SU-DHL-6 (cell line): ENCODE measurements at regions not wholly inside any gene's neighbourhood (a gene's known extent, or its start where the extent isn't known, plus 50 kb on each side); places are given as distances from the start of the nearest gene placed in this dataset.

Experiments used
- H2AFZ ChIP-seq: fragments of 200-600 bp; sonication (generic); 2 replicates; pipeline ENCODE4 v1.6.1; 2014; ENCODE audit warnings: low read depth, mild to moderate bottlenecking, moderate library complexity, mixed read lengths, antibody characterized with exemption, low read length; ENCODE audit not compliant: severe bottlenecking
- H3F3A ChIP-seq: fragments of 200-600 bp; shearing (Covaris generic); 2 replicates; pipeline ENCODE4 v1.6.0; 2016; ENCODE audit warnings: antibody characterized with exemption, mild to moderate bottlenecking; ENCODE audit not compliant: insufficient read depth
- H3K27ac ChIP-seq: fragments of 200-600 bp; sonication (generic); 2 replicates; pipeline ENCODE4 v1.5.1; 2016; ENCODE audit warnings: low read depth, mild to moderate bottlenecking, low read length, moderate library complexity, mixed read lengths
- H3K27me3 ChIP-seq: fragments of 200-600 bp; sonication (generic), shearing (Covaris generic); 2 replicates; pipeline ENCODE4 v1.6.0; 2014; ENCODE audit warnings: mild to moderate bottlenecking, low read length
- H3K36me3 ChIP-seq: fragments of 200-600 bp; sonication (generic); 2 replicates; pipeline ENCODE4 v1.6.1; 2014; ENCODE audit warnings: mild to moderate bottlenecking, low read length, mixed read lengths
- H3K4me2 ChIP-seq: fragments of 300-600, 200-600 bp; shearing (Covaris generic), sonication (generic); 2 replicates; pipeline ENCODE4 v1.6.0; 2014; ENCODE audit warnings: low read length, low read depth, mild to moderate bottlenecking; ENCODE audit not compliant: poor library complexity, severe bottlenecking
- H3K4me3 ChIP-seq: fragments of 200-600 bp; sonication (generic); 2 replicates; pipeline ENCODE4 v1.5.1; 2014; ENCODE audit warnings: antibody characterized with exemption, low read length, mild to moderate bottlenecking, mixed read lengths; ENCODE audit not compliant: insufficient read depth, poor library complexity, severe bottlenecking
- H3K79me2 ChIP-seq: fragments of 200-600 bp; sonication (generic); 2 replicates; pipeline ENCODE4 v1.6.1; 2014; ENCODE audit warnings: mild to moderate bottlenecking, low read length, moderate library complexity; ENCODE audit not compliant: insufficient read depth
- H3K9ac ChIP-seq: fragments of 200-600 bp; sonication (generic); 2 replicates; pipeline ENCODE4 v1.7.0; 2014; ENCODE audit warnings: mild to moderate bottlenecking, low read length
- H3K9me2 ChIP-seq: fragments of 200-600 bp; sonication (generic); replicated peaks from 2 replicates; pipeline ENCODE4 v1.6.1; 2014; ENCODE audit warnings: low read length; ENCODE audit not compliant: insufficient read depth
- H3K9me3 ChIP-seq: fragments of 200-600 bp; sonication (generic); 2 replicates; pipeline ENCODE4 v1.6.1; 2014; ENCODE audit warnings: low read length, mixed read lengths; ENCODE audit not compliant: insufficient read depth
- H4K20me1 ChIP-seq: fragments of 200-600 bp; sonication (generic); 2 replicates; pipeline ENCODE4 v1.6.1; 2014; ENCODE audit warnings: low read depth, mild to moderate bottlenecking, antibody characterized with exemption, low read length, moderate library complexity, mixed read lengths
- CTCF ChIP-seq: fragments of 200-600 bp; sonication (generic); IDR thresholded peaks from one replicate; pipeline ENCODE4 v1.5.1; 2017; ENCODE audit warnings: antibody characterized with exemption, mild to moderate bottlenecking, low read length, moderate library complexity; ENCODE audit not compliant: insufficient read depth, poor library complexity, severe bottlenecking
- EZH2phosphoT487 ChIP-seq: fragments of 200-600 bp; sonication (generic), shearing (Covaris generic); conservative IDR thresholded peaks from 2 replicates; pipeline ENCODE4 v1.6.1; 2018; ENCODE audit warnings: mild to moderate bottlenecking, antibody characterized with exemption, low read length, moderate library complexity, mixed read lengths

DNA sequence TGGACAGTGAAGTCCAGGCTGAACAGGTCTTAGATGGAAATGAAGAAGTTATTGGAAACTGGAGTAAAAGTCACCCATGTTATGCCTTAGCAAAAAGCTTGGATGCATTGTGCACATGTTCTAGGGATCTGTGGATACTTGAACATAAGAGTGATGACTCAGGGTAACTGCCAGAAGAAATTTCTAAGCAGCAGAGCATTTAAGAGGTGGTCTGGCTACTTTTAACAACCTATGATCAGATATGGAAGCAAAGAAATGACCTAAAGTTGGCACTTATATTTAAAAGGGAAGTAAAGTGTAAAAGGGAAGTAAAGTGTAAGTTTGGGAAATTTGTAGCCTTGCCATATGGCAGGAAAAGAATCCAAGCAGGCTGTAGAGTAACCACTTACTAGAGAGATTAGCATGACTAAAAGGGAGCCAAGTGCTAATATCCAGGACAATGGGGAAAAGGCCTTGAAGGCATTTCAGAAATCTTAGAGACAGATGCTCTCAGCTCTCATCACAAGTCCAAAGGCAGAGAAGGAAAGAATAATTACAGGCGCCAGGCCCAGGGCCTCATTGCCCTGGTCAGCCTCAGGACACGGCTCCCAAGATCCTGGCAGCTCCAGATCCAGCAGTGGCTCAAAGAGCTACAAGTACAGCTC is 73.9 kb upstream of the KCNH8 start:
- H3K79me2 ChIP-seq = no peaks in the 10 kb centered on the region
- H2AFZ ChIP-seq = no peak overlapping the region
- H3K4me2 ChIP-seq = no peak overlapping the region
- no peak overlapping the region for H3K27ac ChIP-seq
- no peak overlapping the region for H3K9ac ChIP-seq
- H4K20me1 ChIP-seq = no peaks in the 10 kb centered on the region
- H3K9me3 ChIP-seq = no peaks in the 10 kb centered on the region
- H3K9me2 ChIP-seq = no peaks in the 10 kb centered on the region
- no peaks in the 10 kb centered on the region for H3F3A ChIP-seq
- no peaks in the 10 kb centered on the region for H3K36me3 ChIP-seq
- TF ChIP-seq EZH2phosphoT487 (no peak), CTCF (no peak)
- no peaks in the 10 kb centered on the region for H3K27me3 ChIP-seq
- H3K4me3 ChIP-seq = no peak overlapping the region

DNA sequence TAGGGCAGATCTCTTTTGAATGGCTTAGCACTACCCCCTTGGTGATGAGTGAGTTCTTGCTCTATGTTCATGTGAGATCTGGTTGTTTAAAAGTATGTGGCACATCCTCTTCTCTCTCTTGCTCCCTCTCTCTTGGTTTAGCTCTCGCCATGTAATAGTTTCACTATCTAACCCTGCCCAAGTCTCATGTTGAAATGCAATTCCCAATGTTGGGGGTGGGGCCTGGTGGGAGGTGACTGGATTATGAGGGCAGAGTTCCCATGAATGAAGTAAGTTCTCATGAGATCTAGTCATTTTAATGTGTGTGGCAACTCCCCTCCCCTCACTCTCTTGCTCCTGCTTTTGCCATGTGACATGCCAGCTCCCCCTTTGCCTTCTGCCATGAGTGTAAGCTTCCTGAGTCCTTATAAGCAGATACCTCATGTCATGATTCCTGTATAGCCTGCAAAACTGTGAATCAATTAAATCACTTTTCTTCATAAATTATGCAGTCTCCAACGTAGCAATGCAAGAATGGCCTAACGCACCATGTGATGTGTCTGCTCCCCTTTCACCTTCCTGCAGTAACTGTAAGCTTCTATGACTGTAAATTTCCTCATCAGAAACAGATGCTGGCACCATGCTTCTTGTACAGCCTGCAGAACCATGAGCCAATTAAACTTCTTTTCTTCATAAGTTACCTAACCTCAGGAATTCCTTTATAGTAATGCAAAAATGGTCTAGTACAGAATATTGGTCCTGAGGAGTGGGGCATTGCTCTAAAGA is 74.8 kb upstream of the KCNH8 start:
- H3K9me3 ChIP-seq = no peaks in the 10 kb centered on the region
- no peak overlapping the region for H3K27ac ChIP-seq
- TF ChIP-seq EZH2phosphoT487 = no peak
- TF ChIP-seq CTCF = no peak
- no peak overlapping the region for H3K4me2 ChIP-seq
- no peak overlapping the region for H3K9ac ChIP-seq
- no peaks in the 10 kb centered on the region for H3K79me2 ChIP-seq
- H3F3A ChIP-seq = no peaks in the 10 kb centered on the region
- no peak overlapping the region for H2AFZ ChIP-seq
- no peaks in the 10 kb centered on the region for H3K9me2 ChIP-seq
- no peaks in the 10 kb centered on the region for H4K20me1 ChIP-seq
- H3K4me3 ChIP-seq = no peak overlapping the region
- H3K36me3 ChIP-seq = no peaks in the 10 kb centered on the region
- no peaks in the 10 kb centered on the region for H3K27me3 ChIP-seq

GRCh38 chr3:19070325-19070724 is 78.0 kb upstream of the KCNH8 start:
- Histone ChIP-seq H3K9ac (no peak overlapping the region), H3K9me3 (no peaks in the 10 kb centered on the region), H3K27me3 (no peaks in the 10 kb centered on the region), H3F3A (no peaks in the 10 kb centered on the region), H3K9me2 (no peaks in the 10 kb centered on the region), H3K36me3 (no peaks in the 10 kb centered on the region), H4K20me1 (no peaks in the 10 kb centered on the region), H3K4me3 (no peak overlapping the region), H3K4me2 (no peak overlapping the region), H3K27ac (no peak overlapping the region), H2AFZ (no peak overlapping the region), H3K79me2 (no peaks in the 10 kb centered on the region)
- TF ChIP-seq CTCF (no peak), EZH2phosphoT487 (no peak)
